ENCODE measurements at regions not wholly inside any gene's neighbourhood (a gene's known extent, or its start where the extent isn't known, plus 50 kb on each side); places are given as distances from the start of the nearest gene placed in this dataset.
A peak's percentile ranks its signal among the peaks of the same experiment; 100 is the strongest.

DNA sequence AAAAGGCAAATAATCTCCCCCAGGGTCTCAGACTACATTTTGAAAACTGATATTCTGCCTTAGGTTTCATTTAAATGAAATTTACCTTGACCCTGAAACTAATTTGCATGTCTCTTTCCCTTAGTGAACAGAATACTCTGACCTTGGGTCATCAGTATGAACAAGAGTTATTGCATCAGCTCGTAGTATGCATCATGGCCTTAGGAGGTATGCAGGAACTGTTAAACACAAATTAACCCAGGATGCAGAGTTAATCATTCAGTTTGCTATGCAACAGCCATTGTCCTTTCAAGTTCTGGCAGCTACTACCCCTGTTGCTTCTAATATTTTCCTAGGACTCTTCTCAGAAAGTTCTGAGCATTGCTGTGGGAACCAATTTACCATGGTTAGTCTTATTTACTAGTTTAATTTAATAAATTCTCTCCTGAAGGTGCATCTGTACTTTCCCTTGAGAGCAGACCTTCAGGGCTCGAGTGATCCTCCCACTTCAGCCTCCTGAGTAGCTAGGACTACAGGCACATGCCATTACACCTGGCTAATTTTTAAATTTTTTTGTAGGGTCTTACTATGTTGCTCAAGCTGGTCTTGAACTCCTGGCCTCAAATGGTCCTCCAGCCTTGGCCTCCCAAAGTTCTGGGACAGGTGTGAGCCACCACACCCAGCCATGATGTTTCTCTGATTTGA is 126.7 kb downstream of the TTC6 start (continued):
- TF ChIP-seq ZNF180 (CRISPR knock-in tag; IDR thresholded peaks at IDR 0.05; ENCODE audit: borderline replicate concordance, low read depth) (no peak), RAD21 (CRISPR knock-in tag; IDR thresholded peaks at IDR 0.05) (no peak), FOXP1 (IDR thresholded peaks at IDR 0.05) (no peak), FOXP1 (CRISPR knock-in tag; IDR thresholded peaks at IDR 0.05) (peak; percentile 48; the same call in 1 of the 2 replicates), FOXA3 (CRISPR knock-in tag; IDR thresholded peaks at IDR 0.05) (peak; percentile 55), MEIS1 (CRISPR knock-in tag; IDR thresholded peaks at IDR 0.05; ENCODE audit: borderline replicate concordance) (no peak), XBP1 (CRISPR knock-in tag; IDR thresholded peaks at IDR 0.05) (no peak), CBX1 (IDR thresholded peaks at IDR 0.05; ENCODE audit: low read depth) (no peak), ZNF460 (CRISPR knock-in tag; IDR thresholded peaks at IDR 0.05; ENCODE audit: borderline replicate concordance) (no peak), SIX1 (CRISPR knock-in tag; IDR thresholded peaks at IDR 0.05; ENCODE audit: borderline replicate concordance) (no peak), PITX1 (CRISPR knock-in tag; IDR thresholded peaks at IDR 0.05) (no peak), MXI1 (IDR thresholded peaks at IDR 0.05; ENCODE audit: borderline replicate concordance, low read depth, low read length) (no peak)
- TF ChIP-seq, protein P1, sequence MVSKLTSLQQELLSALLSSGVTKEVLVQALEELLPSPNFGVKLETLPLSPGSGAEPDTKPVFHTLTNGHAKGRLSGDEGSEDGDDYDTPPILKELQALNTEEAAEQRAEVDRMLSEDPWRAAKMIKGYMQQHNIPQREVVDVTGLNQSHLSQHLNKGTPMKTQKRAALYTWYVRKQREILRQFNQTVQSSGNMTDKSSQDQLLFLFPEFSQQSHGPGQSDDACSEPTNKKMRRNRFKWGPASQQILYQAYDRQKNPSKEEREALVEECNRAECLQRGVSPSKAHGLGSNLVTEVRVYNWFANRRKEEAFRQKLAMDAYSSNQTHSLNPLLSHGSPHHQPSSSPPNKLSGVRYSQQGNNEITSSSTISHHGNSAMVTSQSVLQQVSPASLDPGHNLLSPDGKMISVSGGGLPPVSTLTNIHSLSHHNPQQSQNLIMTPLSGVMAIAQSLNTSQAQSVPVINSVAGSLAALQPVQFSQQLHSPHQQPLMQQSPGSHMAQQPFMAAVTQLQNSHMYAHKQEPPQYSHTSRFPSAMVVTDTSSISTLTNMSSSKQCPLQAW (CRISPR knock-in tag; IDR thresholded peaks at IDR 0.05) = no peak
- TF ChIP-seq, protein P2, sequence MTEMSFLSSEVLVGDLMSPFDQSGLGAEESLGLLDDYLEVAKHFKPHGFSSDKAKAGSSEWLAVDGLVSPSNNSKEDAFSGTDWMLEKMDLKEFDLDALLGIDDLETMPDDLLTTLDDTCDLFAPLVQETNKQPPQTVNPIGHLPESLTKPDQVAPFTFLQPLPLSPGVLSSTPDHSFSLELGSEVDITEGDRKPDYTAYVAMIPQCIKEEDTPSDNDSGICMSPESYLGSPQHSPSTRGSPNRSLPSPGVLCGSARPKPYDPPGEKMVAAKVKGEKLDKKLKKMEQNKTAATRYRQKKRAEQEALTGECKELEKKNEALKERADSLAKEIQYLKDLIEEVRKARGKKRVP (CRISPR knock-in tag; IDR thresholded peaks at IDR 0.05) = peak; percentile 95
